ENCODE measurements at regions not wholly inside any gene's neighbourhood (a gene's known extent, or its start where the extent isn't known, plus 50 kb on each side); places are given as distances from the start of the nearest gene placed in this dataset.
"Not testable (repeated sequence)": the region's sequence is repeated elsewhere in the genome, so short reads cannot be mapped to it uniquely, and the experiment has no call there.

DNA sequence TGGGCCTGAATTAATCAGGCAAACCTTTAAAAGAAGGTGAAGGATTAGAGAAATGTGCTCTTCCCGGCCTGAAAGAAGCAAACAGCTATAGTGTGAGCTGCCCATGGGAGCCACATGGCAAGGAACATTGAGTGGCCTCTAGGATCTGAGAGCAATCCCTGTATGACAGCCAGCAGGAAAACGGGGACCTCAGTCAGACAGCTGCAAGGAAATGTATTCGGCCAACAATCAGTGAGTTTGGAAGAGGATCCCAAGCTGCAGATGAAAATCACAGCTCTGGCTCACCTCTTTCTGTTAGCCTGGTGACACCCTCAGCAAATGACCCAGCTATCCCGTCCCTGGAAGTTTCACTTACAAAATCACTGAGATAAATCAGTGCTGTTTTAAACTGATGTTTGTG lies 309.2 kb downstream of the SH3GL2 start:
- no peak for DNase-seq (ENCODE audit: low read depth in 2 of 2)
- no peak for TF ChIP-seq CTCF (IDR thresholded peaks at IDR 0.05; ENCODE audit: low read depth, low read length)
- H3K4me3 ChIP-seq (replicated peaks in 1 of 2; ENCODE audit: low read depth in 2 of 2, low read length in 2 of 2) = no peak overlapping the region

- H3K4me3 ChIP-seq (replicated peaks in 1 of 2; ENCODE audit: low read depth in 2 of 2, low read length in 2 of 2); DNase-seq (ENCODE audit: low read depth in 2 of 2): not testable (repeated sequence)
These were observed 310.1 kb downstream of the SH3GL2 start for GRCh38 chr9:17888964-17889363.

DNA sequence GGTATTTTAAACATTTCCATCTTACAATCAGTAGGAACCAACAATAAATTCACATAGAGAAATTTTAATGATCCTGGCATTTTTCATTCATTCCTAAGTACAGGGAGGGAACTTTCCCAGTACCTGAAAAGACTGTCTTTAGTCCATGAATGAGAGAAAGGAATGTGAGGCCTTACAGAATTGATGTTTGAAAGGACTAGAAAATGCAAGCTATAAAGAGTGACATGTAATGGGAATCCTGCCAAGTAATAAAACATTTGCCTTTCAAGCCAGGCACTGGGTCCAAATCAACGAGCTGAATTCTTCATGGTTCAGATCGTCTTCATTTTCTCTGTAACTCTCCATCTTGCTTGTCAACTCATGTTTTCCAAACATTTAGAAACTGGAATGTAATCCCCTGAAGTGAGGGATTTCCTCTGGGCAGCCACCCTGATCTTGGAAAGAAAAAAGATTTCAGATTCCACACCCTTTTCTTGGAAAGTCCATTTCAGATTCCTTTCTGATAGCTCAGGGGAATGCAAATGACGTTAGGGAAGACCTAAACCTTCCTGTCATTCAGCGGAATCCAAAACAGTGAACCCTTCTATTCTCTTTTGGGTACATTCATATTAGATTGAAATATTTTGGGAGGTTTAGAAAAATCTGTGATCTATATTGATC lies 315.8 kb downstream of the SH3GL2 start:
- no peak for TF ChIP-seq CTCF (IDR thresholded peaks at IDR 0.05; ENCODE audit: low read depth, low read length)
- no peak for DNase-seq (ENCODE audit: low read depth in 2 of 2)
- no peak overlapping the region for H3K4me3 ChIP-seq (replicated peaks in 1 of 2; ENCODE audit: low read depth in 2 of 2, low read length in 2 of 2)

DNA sequence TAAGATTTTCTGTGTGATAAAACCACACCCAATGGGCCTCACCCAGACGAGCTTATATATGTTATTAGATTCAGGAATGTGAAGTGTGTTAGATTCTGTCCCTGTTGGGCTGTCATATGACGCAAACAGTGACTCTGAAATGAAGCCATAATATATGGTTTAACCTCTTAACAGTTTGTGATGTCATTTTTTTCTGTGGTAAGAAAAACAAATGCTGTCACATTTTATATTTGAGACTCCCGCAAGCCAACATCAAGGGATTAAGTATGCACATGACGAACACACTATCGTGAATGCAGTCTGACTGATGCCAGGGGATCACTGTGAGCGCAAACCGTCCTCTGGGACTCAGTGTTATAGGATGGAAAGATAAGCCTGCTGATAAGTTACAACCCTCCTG lies 321.7 kb downstream of the SH3GL2 start:
- no peak for TF ChIP-seq CTCF (IDR thresholded peaks at IDR 0.05; ENCODE audit: low read depth, low read length)
- no peak for DNase-seq (ENCODE audit: low read depth in 2 of 2)
- no peak overlapping the region for H3K4me3 ChIP-seq (replicated peaks in 1 of 2; ENCODE audit: low read depth in 2 of 2, low read length in 2 of 2)

- no peak for TF ChIP-seq CTCF (IDR thresholded peaks at IDR 0.05; ENCODE audit: low read depth, low read length)
- H3K4me3 ChIP-seq (replicated peaks in 1 of 2; ENCODE audit: low read depth in 2 of 2, low read length in 2 of 2) = no peak overlapping the region
These were observed 326.5 kb downstream of the SH3GL2 start for GRCh38 chr9:17905366-17905765.

GRCh38 chr9:17905781-17906175 lies 326.9 kb downstream of the SH3GL2 start:
- TF ChIP-seq CTCF (IDR thresholded peaks at IDR 0.05; ENCODE audit: low read depth, low read length) = no peak
- H3K4me3 ChIP-seq (replicated peaks in 1 of 2; ENCODE audit: low read depth in 2 of 2, low read length in 2 of 2) = no peak overlapping the region
- no peak for DNase-seq (ENCODE audit: low read depth in 2 of 2)

More at GRCh38 chr9:17905366-17905765, 326.5 kb downstream of the SH3GL2 start:
- no peak for DNase-seq (ENCODE audit: low read depth in 2 of 2)

- DNase-seq (ENCODE audit: low read depth in 2 of 2) = peak; percentile 3 to 14
- H3K4me3 ChIP-seq (replicated peaks in 1 of 2; ENCODE audit: low read depth in 2 of 2, low read length in 2 of 2) = peak overlapping the region in 1 of 2 donors; percentile 30
- TF ChIP-seq CTCF (IDR thresholded peaks at IDR 0.05; ENCODE audit: low read depth, low read length) = no peak
These were observed 327.4 kb downstream of the SH3GL2 start for GRCh38 chr9:17906176-17906840.
